MV-4-11 (cell line): ENCODE measurements at regions not wholly inside any gene's neighbourhood (a gene's known extent, or its start where the extent isn't known, plus 50 kb on each side); places are given as distances from the start of the nearest gene placed in this dataset.
"Not testable (repeated sequence)": the region's sequence is repeated elsewhere in the genome, so short reads cannot be mapped to it uniquely, and the experiment has no call there.

Experiments
- DNase-seq: peaks from one replicate; lab custom pipeline; 2025; lab: John Stamatoyannopoulos, UW

DNA sequence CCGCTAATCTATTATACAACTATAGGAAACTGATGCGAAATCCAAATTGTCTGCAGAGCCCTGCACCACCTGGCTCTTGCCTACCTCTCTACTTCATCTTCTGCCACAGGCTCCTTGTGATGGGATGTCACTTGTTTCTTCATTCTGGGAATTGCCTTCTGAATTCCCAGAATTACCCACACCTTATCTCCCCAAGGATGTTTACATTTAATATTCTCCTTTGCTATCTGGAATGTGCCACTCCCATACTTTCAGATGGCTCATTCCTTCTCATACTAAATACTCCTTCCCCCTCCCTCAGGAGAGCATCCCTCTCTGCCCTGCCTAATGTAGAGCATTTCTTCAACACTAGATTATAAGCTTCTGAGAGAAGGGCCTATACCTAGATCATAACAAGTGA lies 573.1 kb downstream of the GALC start:
- DNase-seq, result no peak

DNA sequence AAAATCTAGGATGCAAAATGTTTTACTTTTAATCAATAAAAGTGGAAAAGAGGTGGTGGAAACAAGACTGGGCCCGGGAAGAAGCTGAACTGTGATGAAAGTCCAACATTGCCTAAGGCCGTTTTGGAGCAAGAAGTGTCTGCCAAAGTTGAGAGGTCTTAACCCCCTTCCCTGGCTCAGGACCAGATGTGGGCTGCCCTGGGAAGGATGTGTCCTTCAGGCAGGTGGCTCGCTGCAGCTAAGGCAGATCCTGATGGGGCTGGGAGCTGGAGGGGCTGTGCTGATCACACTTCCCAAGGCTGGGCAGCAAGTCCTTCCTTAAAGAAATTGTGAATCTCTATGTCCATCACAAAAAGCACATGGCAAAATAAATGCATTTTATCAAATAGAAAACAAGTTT lies 581.6 kb downstream of the GALC start:
- no peak for DNase-seq

DNA sequence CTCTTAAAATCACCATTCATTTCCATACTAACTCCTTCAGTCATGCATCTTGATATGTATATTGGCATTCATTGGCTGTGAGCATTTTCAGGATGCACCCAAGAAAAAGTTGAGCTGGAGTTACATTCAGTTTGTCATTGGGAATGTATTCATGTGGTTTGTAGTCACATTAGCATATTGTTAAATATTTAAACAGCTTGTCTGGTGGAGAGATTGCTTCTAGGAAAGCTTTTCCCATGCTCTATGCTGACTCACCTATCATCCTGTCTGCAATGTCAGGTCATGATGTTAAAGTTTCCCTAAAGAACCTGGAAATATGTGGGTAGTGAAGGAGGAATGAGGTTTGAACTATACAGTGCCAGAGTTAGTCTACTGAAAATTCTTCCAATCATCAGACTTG lies 583.6 kb downstream of the GALC start:
- no peak for DNase-seq

DNA sequence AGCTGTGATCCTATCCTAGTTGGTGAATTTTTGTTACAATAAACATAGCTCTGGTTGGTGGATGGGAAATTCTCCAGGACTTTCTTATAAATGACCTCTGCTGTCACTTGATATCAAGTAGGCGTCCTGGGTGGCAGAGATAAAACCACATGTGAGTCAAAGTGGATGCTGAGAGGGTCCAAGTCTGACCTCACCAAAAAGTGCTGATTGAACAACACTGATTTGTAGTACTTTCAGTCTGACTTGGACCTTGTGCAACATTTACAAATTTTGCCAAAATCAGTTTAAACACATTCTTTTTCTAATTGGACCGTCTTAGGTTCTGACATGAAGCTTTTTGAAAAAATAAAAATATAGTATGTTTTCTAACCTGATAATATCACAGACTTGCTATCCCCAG lies 585.6 kb downstream of the GALC start:
- DNase-seq, result no peak

DNA sequence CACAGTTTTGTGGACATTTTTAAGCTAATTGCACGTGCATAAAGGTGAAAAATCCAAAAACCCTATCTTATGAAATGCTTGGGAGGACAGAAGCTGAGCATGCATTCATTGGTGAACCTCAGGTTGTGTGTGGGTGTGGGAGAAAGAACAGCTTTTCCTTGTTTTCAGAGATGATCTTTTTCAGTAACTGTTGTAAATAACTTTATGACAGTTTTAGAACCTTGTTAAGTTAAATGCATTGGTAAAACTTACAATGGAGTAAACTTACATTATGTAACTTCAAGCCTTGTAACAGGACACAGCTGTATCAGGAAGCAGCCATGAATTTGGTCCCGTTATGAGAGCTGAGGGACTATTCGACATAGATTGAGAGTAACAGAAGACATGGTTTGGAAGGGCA lies 587.4 kb downstream of the GALC start:
- no peak for DNase-seq

DNA sequence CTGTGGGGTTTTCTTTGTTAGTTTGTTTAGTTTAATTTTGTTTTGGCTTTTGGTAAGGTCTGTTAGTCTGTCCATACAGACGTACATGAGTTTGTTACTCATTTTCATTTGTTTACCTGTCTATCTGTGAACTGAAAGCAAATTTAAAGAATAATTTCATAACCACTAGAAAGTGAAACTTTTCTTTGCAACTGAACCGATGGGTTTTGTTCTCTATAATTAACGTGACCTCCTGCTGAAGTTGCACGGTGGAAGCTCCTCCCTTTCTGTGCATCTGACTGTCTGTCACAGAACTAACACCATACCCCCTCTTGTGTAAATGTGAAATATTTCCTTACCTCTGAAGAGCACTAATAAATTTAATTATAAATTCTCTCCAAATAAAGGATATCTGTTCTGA lies 595.5 kb downstream of the GALC start:
- DNase-seq, result peak; percentile 83

DNA sequence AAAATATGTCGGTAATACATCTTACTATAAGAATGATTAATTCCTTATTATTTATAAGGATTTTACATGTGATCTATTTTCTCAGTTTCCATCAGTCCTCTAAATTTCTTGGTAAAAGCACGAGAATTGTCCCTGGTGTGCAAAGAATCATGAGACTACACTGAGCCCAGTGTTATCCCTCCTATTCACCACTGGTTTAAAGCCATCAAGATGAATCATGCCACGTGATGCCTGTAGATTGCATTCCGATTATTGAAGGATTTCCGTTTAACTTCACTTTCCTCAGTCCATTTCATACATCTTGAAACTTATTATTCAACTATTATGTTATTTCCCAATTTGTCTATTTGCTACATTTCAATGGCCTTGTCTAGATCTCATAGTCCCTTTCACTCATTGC lies 601.9 kb downstream of the GALC start:
- no peak for DNase-seq

DNA sequence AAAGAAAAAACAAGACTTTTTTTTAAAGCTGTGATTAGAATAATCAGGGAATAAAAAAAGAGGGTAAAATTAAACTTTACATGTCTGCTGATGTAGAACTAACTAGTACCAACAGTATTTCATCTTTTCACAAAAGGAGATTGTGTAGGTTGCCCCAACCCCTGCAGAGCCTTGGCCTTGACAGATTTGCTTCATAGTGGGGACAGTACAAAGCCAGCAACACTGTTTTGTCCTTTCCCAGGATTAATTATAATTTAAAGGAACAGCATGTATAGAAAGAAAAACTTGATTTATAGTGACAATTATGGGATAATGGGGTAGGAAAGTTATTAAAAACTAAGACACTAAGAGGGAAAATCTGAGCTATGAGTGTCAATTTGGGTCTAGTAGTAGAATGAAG lies 604.0 kb downstream of the GALC start:
- no peak for DNase-seq

DNA sequence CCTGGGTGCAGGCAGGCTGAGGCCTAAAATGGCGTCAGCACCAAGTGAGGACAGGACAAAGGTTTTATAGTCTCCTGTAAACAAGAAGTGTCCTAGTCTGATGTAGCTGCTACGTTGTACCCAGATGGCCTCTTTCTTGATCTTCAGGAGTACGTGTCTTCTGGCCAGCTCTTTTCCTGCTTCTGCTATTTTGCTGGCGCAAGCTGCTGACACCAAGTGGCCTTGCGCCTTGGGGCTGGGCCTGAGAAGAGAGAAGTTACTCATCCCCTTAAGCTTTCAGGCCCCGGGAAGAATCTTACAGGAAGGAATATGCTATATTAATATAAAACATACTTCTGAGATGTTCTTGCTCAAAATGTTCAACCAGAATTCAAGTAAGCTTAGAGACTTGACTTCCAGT lies 605.2 kb downstream of the GALC start:
- peak; percentile 86 for DNase-seq

DNA sequence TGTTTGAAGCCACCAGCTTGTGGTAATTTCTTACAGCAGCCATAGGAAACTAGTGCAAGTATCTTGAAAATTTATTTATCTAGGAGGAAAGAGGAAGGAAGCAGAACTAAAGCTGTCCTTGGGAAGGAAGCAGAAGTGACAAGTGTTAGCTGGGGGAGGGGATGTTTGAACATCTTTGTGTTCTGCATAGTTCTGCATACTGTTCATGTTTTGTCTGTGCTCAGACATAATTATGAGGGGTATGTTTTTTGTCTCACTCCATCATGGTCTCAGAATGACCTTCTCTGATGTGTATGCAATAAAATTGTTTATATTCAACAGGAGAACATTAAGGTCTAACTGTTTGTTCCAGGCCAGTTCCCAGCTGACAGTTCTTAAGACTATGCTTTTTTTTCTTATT lies 606.5 kb downstream of the GALC start:
- peak; percentile 90 for DNase-seq

DNA sequence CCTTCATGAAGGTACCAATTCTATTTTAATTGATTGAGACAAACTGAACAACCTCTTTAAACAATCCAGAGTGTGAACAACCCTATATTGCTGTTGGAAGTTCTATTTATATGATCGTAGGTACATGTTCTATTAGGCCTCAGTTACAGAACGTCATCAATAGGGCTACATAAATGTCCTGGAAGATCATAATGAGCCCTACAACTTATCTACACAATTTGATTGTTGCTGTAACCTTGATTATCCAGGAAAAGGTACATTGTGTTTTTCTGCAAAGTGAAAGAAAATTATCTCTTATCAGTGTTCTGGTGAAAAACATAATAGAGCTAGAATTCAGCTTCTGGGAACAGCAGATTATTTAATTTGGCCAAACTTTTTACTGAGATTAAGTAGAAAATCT lies 612.9 kb downstream of the GALC start:
- no peak for DNase-seq

DNA sequence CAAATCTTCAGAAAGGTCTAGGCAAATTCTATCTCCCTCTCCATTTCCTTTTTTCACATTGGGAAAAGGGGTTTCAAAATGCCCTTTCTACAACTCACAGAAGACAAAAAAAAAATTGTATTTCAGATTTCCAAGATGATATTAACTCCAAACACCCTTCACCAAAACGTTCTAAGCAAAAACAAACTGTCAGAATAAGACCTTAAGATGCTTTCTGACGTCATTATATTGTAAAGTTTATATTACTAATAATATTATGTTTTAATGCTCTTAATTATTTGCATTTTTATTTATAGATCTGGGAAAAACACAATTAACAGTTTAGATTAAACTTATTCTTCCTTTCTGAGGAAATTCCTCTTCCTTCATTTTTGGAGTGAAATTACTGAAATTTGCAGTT lies 624.2 kb downstream of the GALC start:
- DNase-seq, result no peak

DNA sequence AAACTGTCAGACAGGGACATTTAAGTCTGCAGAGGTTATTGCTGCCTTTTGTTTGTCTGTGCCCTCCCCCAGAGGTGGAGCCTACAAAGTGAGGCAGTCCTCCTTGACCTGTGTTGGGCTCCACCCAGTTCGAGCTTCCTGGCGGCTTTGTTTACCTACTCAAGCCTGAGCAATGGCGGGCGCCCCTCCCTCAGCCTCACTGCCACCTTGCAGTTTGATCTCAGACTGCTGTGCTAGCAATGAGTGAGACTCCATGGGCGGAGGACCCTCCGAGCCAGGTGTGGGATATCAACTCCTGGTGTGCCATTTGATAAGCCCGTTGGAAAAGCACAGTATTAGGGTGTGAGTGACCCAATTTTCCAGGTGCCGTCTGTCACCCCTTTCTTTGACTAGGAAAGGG lies 632.7 kb downstream of the GALC start:
- not testable (repeated sequence) for DNase-seq

DNA sequence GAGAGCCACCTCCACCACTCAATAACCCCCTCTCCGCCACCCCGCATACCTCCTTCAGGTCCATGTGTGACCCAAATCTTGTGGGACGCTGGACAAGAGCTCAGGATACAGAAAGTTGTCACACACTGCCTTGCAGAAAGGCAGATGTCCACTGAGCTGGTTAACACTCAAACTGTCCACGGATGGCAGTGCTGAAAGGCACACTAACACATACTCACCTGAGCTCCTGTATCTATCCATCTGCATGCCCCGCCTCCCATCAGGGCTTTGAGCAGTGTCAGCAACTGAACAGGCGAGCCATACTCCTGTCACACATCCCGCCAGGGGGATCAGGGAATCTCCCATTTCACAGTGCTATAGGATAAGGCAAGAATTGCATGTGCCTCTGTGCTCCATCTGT lies 642.0 kb downstream of the GALC start:
- DNase-seq, result no peak

DNA sequence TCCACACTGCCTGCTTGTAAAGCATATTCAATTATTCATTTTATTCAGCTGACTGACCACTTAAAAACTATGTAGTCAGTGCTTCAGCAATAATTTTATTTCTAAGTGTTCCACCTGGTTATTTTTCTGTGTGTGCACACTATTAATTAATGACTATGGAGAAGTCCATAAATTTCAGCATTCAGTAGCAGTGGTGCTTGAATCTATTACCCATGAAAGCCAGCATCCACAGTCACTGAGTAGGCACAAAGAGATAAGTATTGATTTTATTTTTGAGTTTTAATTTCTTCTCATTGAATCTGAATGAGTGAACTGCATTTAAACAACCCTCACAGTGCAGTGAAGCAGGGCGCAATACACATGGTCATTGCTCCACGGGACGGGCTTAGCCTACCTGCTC lies 643.1 kb downstream of the GALC start:
- DNase-seq, result no peak

DNA sequence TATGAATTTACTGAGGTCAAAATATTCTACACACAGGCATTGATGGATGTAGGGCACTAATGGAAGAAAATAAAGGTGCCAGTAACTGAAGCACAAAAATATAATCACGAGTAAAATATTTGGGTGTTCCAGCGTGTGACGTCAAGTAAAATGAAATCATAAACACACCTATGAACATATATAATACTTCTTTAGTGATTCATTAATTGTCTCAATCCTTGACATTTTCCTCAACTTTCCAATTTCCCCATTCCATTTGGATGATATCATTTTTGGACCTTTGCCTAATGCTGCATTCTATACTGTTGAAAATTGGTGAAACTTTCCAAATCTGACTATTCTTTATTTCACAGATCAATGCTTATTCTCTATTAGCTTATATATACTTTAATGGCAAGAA lies 649.3 kb downstream of the GALC start:
- DNase-seq, result no peak

DNA sequence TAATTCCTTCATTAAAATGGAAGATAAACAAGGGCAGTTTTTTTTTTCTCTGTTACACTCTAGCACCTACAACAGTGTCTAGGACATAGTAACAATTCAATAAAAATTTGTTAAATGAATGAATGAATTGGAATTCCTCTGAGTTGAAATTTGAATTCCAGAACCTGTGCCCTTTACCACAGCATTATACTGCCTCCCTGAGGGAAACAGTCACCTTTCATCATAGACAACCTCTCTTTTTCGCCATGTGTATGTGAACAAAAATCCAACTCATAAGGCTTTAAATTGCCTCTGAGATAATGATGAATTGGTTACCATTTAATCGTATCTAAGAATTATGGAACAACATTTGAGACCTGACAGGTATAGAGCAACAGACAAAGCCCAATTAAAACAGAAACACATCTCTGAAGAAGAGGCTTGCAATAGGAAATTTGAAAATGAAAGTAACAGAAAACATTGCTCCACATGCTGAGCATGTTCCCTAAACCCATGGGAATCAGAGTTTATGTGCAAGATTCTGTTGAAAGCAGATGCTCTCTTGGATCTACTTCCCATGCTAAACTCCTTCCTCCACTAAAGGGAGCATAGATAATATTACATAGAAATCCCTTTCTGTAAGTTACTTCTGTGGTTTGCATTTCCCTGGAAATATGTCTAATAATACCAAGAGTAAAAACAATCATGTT lies 657.8 kb downstream of the GALC start:
- no peak for DNase-seq

DNA sequence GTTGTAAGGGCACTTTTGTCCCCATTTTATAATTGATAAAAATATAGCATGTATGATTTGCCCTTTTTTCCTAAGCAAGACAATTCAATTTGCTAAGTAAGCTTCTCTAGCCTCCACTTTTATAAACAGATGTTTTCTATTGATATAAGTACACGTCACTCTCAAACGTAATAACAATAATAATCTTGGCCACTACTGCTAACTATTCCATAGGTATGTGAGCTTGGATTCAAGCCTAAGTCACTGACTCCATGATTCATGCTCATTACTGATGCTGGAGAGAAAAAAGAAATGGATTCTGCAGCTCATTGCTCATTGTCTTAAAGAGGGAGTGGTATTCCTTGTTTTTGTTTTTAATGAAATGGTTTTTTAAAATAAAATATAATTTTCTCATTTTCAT lies 661.0 kb downstream of the GALC start:
- DNase-seq, result no peak

DNA sequence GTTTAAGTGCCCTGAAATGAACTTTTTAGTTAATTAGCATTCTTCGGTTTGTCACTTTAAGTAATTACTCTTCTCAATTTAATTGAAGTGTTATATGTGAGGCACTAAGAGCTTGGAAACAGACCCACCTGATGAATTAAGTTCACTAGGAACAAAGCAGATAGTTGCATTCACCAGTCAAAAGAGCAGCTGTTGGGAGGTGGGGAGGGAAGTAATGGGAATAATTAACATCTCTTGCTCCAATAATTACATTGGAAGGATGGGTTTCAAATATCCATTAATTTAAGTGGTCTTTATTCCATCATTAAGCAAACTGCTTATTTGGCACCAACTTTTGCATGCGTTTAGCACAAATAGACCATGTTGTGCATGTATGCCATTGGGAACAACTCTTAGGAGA lies 667.2 kb downstream of the GALC start:
- no peak for DNase-seq

DNA sequence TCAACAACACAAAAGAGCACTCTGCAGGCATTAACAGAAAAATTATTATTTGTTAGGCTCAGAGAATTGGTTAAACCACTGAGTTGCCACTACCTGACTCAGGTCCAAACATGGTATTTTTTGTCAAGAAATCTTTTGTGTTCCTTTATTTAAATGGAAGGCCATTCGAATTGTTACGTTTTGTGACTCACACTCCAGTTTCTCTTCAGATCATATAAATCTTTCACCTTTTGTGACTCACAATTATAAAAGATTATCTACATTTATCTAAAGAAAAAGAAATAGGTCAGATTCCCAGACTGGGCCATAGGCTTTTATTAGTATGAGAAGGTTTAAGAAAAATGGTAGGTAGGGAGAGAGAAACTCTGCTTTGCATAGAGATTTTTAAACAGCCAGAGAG lies 669.8 kb downstream of the GALC start:
- DNase-seq, result no peak

DNA sequence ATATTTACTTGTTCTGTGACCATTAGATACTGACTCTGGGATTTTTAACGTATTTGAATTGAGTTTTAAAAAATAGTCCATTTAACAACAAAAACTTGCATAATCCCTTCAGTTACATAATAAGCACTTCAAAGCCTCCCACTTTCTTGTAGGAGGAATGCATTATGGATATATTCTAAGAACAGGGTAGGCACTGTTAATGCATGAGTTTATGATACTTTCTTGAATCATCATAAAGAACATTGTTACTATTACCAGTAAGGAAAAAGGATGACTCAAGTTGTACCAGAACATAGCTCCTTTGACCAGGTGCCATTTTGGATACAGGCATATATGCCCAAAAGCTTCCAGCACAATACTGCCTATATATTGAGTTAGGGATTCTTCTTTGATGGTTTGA lies 671.4 kb downstream of the GALC start:
- DNase-seq, result no peak

DNA sequence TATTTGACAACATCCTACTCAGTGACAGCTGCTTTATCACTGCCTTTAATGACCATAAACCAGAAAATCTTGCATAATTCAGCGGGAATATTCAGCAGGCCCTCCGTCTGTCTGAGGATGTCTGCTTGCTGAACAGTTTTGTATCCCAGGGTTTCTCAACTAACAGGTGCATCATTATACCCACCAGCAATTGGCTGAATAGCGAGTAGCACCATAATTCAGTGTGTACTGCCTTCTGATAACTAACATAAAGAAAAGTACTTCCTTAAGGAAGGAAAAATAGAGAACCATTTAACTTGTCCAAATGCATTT lies 680.1 kb downstream of the GALC start:
- DNase-seq, result no peak

DNA sequence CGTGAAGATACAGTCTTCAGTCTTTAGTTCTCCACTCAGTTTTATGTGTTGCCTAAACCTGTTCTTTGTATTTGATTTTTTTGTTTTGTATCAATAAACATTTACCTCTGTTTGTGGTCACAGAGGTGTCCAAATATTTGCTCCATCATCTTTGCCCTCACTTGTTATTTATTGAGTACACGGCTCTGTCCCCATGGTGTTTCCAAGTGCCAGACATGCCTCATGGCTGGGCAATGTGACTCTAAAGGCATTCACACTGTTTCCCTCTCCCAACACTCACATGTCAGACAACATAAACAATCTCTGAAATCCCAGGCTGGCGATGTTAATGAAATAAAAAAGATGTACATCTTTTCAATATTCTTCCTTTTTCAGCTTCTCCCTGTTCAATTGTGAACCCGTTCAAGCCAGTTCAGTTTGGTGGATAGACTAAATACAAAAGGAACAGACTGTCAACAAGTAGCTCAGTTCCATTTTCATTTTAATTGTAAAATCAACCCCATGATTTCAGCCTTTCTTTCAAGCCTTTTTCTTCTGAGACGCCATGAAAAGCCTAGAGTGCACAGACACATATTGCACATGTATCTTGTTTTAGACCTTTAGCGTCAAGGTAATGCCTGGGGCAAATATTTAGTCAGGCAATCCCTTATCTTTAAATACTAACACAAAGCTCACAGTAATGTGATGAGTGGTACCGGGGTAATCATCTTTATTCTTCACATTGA lies 680.7 kb downstream of the GALC start:
- DNase-seq, result no peak

DNA sequence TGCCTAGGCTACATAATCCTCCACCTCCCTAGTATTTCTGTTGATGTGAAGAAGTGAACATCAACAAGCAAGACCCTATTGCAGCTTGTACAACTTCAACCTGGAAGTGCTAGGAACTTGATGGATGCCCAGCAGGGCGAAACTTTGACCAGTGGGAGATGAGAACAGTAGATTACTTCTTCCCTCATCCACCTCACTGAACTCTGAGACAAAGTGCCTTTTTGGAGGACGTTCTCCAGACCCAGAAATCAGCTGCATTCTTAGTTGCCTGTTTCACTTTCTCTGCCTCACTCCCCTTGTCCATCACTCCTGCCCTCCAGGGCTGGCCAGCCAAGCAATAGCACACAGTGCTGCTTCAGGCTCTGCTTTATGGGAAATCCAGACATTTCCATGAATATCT lies 683.4 kb downstream of the GALC start:
- no peak for DNase-seq
